Amniotic stem cell (primary cell): ENCODE measurements at regions not wholly inside any gene's neighbourhood (a gene's known extent, or its start where the extent isn't known, plus 50 kb on each side); places are given as distances from the start of the nearest gene placed in this dataset.
"Not testable (repeated sequence)": the region's sequence is repeated elsewhere in the genome, so short reads cannot be mapped to it uniquely, and the experiment has no call there.

Experiments
- DNase-seq: peaks from one replicate; lab custom pipeline; 2025; lab: John Stamatoyannopoulos, UW

DNA sequence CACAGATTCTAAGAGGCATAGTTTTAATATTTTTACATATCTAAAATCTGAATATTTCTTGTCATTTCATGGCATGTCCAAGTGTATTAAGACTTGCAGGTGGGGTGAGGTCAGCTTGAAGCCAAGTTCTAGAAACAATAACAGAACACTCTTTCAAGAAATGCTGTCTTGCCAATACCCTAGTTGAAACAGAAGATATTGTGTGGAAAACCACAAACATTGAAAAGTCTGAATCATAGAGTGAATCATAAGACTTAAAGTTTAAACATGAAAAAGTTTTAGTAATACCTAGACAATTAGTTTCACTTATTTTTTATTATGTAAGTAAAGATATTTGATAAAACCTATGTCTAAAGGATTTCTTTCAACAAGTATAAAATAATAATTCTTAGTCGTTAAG is 191.5 kb upstream of the CAND1 start:
- no peak for DNase-seq

- no peak for DNase-seq
Measured at GRCh38 chr12:67078957-67079356, 190.2 kb upstream of the CAND1 start.

DNA sequence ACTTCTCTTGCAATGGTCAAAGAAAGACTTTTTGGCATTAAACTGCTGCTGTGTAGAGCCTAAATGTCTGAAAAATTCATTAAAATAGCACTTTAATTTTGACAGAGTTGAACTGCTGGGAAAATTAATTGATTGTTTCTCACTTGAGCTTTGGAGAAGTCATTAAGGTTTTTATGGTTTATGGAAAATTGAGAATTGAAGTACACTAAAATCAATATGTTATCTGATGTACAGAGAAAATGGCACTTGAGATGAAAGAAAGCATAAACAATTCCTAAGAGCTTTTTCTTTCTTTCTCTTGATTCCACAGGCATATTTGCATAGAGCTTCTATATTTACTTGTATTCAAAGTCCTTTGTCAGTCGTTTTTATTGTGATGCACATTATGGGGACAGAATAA is 188.5 kb upstream of the CAND1 start:
- no peak for DNase-seq

- DNase-seq: no peak
Measured at GRCh38 chr12:67082221-67082620, 186.9 kb upstream of the CAND1 start.

DNA sequence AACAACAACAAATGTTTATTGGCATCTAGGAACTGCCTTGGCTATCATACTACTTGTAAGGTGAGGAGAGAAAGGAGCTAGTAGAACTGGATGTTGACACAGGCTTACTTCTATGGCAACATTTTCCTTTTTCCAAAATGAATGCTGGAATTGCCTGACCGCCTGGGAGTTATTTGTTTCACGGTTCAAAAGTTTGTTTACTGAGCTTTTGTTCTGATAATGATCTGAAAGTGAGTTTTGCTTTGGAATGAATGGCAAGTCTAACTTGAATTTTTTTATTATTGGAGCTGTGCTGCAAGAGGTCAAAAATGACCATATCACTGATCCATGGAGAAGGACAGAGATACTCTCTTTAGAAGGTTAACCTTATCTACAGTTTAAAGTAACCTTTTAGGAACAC is 183.5 kb upstream of the CAND1 start:
- no peak for DNase-seq

GRCh38 chr12:67086116-67086515 is 183.0 kb upstream of the CAND1 start:
- no peak for DNase-seq

GRCh38 chr12:67088401-67089118 is 180.6 kb upstream of the CAND1 start:
- no peak for DNase-seq

DNA sequence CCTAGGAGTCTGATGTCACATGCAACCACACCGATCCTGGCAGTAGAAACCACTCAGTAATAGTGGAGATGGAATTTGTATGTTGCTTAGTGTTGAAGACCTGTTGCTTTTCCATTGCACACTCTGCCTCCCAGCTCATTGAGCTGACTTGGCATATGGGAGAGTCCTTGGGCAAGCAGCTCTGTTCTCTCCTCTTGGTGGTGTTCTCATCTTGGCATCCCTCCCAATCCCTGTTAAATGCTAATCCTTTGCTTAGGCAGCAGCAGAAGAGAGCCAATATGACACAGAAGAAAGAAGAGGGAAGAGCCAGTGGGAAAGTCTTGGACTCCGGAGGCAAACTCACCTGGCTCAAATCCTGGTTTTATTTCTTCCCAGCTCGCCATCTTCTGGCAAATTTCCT is 178.0 kb upstream of the CAND1 start:
- no peak for DNase-seq

DNA sequence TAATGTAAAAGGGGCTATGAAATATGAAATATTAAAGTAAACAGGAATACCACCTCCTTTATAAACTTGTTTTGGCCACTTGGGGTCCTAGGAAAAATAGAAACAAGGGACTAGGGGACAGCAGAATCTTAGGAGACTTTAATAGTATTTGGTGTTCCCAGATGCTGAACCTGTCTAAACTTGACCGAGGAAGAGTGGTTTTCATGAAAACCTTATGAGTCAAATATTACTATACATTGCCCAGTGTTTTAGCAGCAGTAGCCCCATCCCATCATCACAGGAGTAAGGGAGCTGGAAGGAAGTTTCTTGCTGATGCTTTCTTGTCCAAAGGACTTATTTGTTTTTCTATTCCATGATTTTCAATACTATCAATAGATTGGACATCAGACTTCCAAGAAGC is 177.5 kb upstream of the CAND1 start:
- no peak for DNase-seq

- not testable (repeated sequence) for DNase-seq
Measured at GRCh38 chr12:67092934-67093333, 176.2 kb upstream of the CAND1 start.

- no peak for DNase-seq
Measured at GRCh38 chr12:67096533-67097318, 172.4 kb upstream of the CAND1 start.

- DNase-seq: no peak
Measured at GRCh38 chr12:67099858-67100257, 169.3 kb upstream of the CAND1 start.

GRCh38 chr12:67103521-67103920 is 165.6 kb upstream of the CAND1 start:
- DNase-seq: no peak

GRCh38 chr12:67107235-67107634 is 161.9 kb upstream of the CAND1 start:
- DNase-seq: no peak

GRCh38 chr12:67107751-67108269 is 161.3 kb upstream of the CAND1 start:
- DNase-seq: no peak

GRCh38 chr12:67110345-67110744 is 158.8 kb upstream of the CAND1 start:
- not testable (repeated sequence) for DNase-seq

GRCh38 chr12:67111182-67111581 is 158.0 kb upstream of the CAND1 start:
- no peak for DNase-seq

- DNase-seq: no peak
Measured at GRCh38 chr12:67112586-67112985, 156.6 kb upstream of the CAND1 start.

- DNase-seq: no peak
Measured at GRCh38 chr12:67116134-67116533, 153.0 kb upstream of the CAND1 start.

GRCh38 chr12:67122584-67122983 is 146.6 kb upstream of the CAND1 start:
- no peak for DNase-seq

- no peak for DNase-seq
Measured at GRCh38 chr12:67137256-67137655, 131.9 kb upstream of the CAND1 start.

GRCh38 chr12:67141296-67142018 is 127.7 kb upstream of the CAND1 start:
- DNase-seq: no peak

- DNase-seq: no peak
Measured at GRCh38 chr12:67145692-67146091, 123.5 kb upstream of the CAND1 start.
